ENCODE measurements at regions not wholly inside any gene's neighbourhood (a gene's known extent, or its start where the extent isn't known, plus 50 kb on each side); places are given as distances from the start of the nearest gene placed in this dataset.

- WGBS = 89% methylated on average over 2 of the region's 2 CpGs
- Histone ChIP-seq H3K27me3 (ENCODE audit: control insufficient read depth in 4 of 4, insufficient read depth in 4 of 4, low read length in 3 of 4) (no peaks in the 10 kb centered on the region), H3K4me3 (ENCODE audit: low read depth in 1 of 3, low read length in 3 of 3) (no peak overlapping the region), H3K4me1 (ENCODE audit: control insufficient read depth in 4 of 4, insufficient read depth in 4 of 4, low read length in 3 of 4) (peaks cover 0 to 4% (median under 1%) of the 10 kb centered on the region in 4 donors), H3K36me3 (ENCODE audit: control insufficient read depth in 4 of 4, insufficient read depth in 3 of 4, low read depth in 1 of 4, low read length in 3 of 4) (no peaks in the 10 kb centered on the region), H3K9me3 (ENCODE audit: control insufficient read depth in 4 of 4, low read length in 3 of 4) (peaks cover 6 to 29% (median 18%) of the 10 kb centered on the region in 4 donors), H3K27ac (ENCODE audit: low read depth in 1 of 2, low read length in 2 of 2) (no peak overlapping the region), H3K9ac (ENCODE audit: low read depth in 1 of 2, low read length in 2 of 2) (no peak overlapping the region)
- DNase-seq (ENCODE audit: low spot score) = no peak
- TF ChIP-seq MAX (IDR thresholded peaks at IDR 0.05) (no peak), TAF1 (conservative IDR thresholded peaks at IDR 0.05) (no peak), JUND (IDR thresholded peaks at IDR 0.05) (no peak), ZBTB33 (IDR thresholded peaks at IDR 0.05) (no peak), HNF4A (conservative IDR thresholded peaks at IDR 0.05) (no peak), NR2F2 (IDR thresholded peaks at IDR 0.05) (no peak), ATF3 (IDR thresholded peaks at IDR 0.05) (no peak), FOXA2 (IDR thresholded peaks at IDR 0.05) (no peak), REST (IDR thresholded peaks at IDR 0.05) (no peak), FOXA1 (IDR thresholded peaks at IDR 0.05) (no peak), SP1 (IDR thresholded peaks at IDR 0.05) (no peak), EGR1 (IDR thresholded peaks at IDR 0.05; ENCODE audit: low read depth in 2 of 2) (no peak), HNF4G (IDR thresholded peaks at IDR 0.05) (no peak), CTCF (IDR thresholded peaks at IDR 0.05; ENCODE audit: low read depth, low read length, missing input control) (no peak), GABPA (IDR thresholded peaks at IDR 0.05 in 1 of 2, conservative IDR thresholded peaks at IDR 0.05 in 1 of 2) (no peak), RXRA (IDR thresholded peaks at IDR 0.05) (no peak), YY1 (IDR thresholded peaks at IDR 0.05) (no peak), RAD21 (IDR thresholded peaks at IDR 0.05) (no peak)
Observed at GRCh38 chr6:137655291-137655690, 161.1 kb upstream of the OLIG3 start.
